ENCODE measurements at regions not wholly inside any gene's neighbourhood (a gene's known extent, or its start where the extent isn't known, plus 50 kb on each side); places are given as distances from the start of the nearest gene placed in this dataset.

- intact Hi-C loops (cut with DNase I) = no loop called here
- no peak for DNase-seq
These were observed 110.3 kb downstream of the ADRA2A start for GRCh38 chr10:111187096-111187495.

- intact Hi-C loops (cut with DNase I) = no loop called here
- DNase-seq = no peak
These were observed 122.8 kb downstream of the ADRA2A start for GRCh38 chr10:111199587-111199986.

- no peak for DNase-seq
- intact Hi-C loops (cut with DNase I) = no loop called here
These were observed 123.8 kb downstream of the ADRA2A start for GRCh38 chr10:111200505-111201186.

GRCh38 chr10:111203615-111204014 lies 126.8 kb downstream of the ADRA2A start:
- intact Hi-C loops (cut with DNase I) = no loop called here
- no peak for DNase-seq

- intact Hi-C loops (cut with DNase I) = no loop called here
These were observed 128.0 kb downstream of the ADRA2A start for GRCh38 chr10:111204838-111205237.

GRCh38 chr10:111206521-111206920 lies 129.7 kb downstream of the ADRA2A start:
- DNase-seq = no peak
- intact Hi-C loops (cut with DNase I) = no loop called here

More at GRCh38 chr10:111204838-111205237, 128.0 kb downstream of the ADRA2A start:
- DNase-seq = no peak

- intact Hi-C loops (cut with DNase I) = no loop called here
- DNase-seq = no peak
These were observed 130.7 kb downstream of the ADRA2A start for GRCh38 chr10:111207500-111207899.

GRCh38 chr10:111208951-111209350 lies 132.1 kb downstream of the ADRA2A start:
- intact Hi-C loops (cut with DNase I) = no loop called here
- DNase-seq = no peak

GRCh38 chr10:111209692-111210091 lies 132.9 kb downstream of the ADRA2A start:
- intact Hi-C loops (cut with DNase I) = no loop called here
- no peak for DNase-seq

- intact Hi-C loops (cut with DNase I) = no loop called here
- DNase-seq = no peak
These were observed 134.4 kb downstream of the ADRA2A start for GRCh38 chr10:111211241-111211640.

GRCh38 chr10:111211706-111212105 lies 134.9 kb downstream of the ADRA2A start:
- no peak for DNase-seq
- intact Hi-C loops (cut with DNase I) = no loop called here

GRCh38 chr10:111221682-111222480 lies 145.1 kb downstream of the ADRA2A start:
- peak in 10 of 42 donors; percentile 10 to 53 (median 22) for DNase-seq
- intact Hi-C loops (cut with DNase I) = no loop called here

GRCh38 chr10:111222961-111223360 lies 146.1 kb downstream of the ADRA2A start:
- no peak for DNase-seq

GRCh38 chr10:111231779-111232178 lies 154.9 kb downstream of the ADRA2A start:
- intact Hi-C loops (cut with DNase I) = no loop called here
- no peak for DNase-seq

More at GRCh38 chr10:111222961-111223360, 146.1 kb downstream of the ADRA2A start:
- intact Hi-C loops (cut with DNase I) = no loop called here

GRCh38 chr10:111233439-111233838 lies 156.6 kb downstream of the ADRA2A start:
- intact Hi-C loops (cut with DNase I) = no loop called here
- DNase-seq = no peak

GRCh38 chr10:111234234-111234913 lies 157.5 kb downstream of the ADRA2A start:
- no peak for DNase-seq
- intact Hi-C loops (cut with DNase I) = no loop called here

- no peak for DNase-seq
- intact Hi-C loops (cut with DNase I) = no loop called here
These were observed 158.1 kb downstream of the ADRA2A start for GRCh38 chr10:111234914-111235302.

- no peak for DNase-seq
- intact Hi-C loops (cut with DNase I) = no loop called here
These were observed 163.5 kb downstream of the ADRA2A start for GRCh38 chr10:111240348-111240747.

GRCh38 chr10:111243126-111243525 lies 166.3 kb downstream of the ADRA2A start:
- intact Hi-C loops (cut with DNase I) = no loop called here
- no peak for DNase-seq

- intact Hi-C loops (cut with DNase I) = no loop called here
- DNase-seq = no peak
These were observed 169.3 kb downstream of the ADRA2A start for GRCh38 chr10:111246136-111246535.
